Calu3 (cell line): ENCODE measurements at regions not wholly inside any gene's neighbourhood (a gene's known extent, or its start where the extent isn't known, plus 50 kb on each side); places are given as distances from the start of the nearest gene placed in this dataset.

Source experiments
- BruUV-seq: library from RNA; stranded (reverse); fragments of 400-500 nt; replicated peaks from 2 replicates; lab custom pipeline; 2021; lab: Mats Ljungman, UMichigan
- CTCF ChIA-PET: fragments of 300-600 bp; sonication (Branson Sonifier 250); formaldehyde crosslinking; loops from one replicate; lab custom pipeline; 2022; ENCODE audit warnings: antibody characterized with exemption; lab: Charles Lee
- DNase-seq: peaks from one replicate; pipeline ENCODE4 v3.0.0; 2022
- H3K27ac Mint-ChIP-seq: one replicate; pipeline ENCODE4 v1.8.0; 2022; ENCODE audit warnings: mixed read lengths; ENCODE audit not compliant: unreplicated experiment
- H3K27me3 Mint-ChIP-seq: one replicate; pipeline ENCODE4 v1.8.0; 2022; ENCODE audit warnings: mixed read lengths; ENCODE audit not compliant: unreplicated experiment
- H3K36me3 Mint-ChIP-seq: one replicate; pipeline ENCODE4 v1.8.0; 2022; ENCODE audit warnings: mild to moderate bottlenecking, moderate library complexity, mixed read lengths; ENCODE audit not compliant: insufficient read depth, unreplicated experiment
- H3K4me1 Mint-ChIP-seq: one replicate; pipeline ENCODE4 v1.8.0; 2022; ENCODE audit warnings: mild to moderate bottlenecking, low read depth, mixed read lengths; ENCODE audit not compliant: unreplicated experiment
- H3K4me3 Mint-ChIP-seq: one replicate; pipeline ENCODE4 v1.8.0; 2022; ENCODE audit warnings: mild to moderate bottlenecking, low read depth, moderate library complexity, mixed read lengths; ENCODE audit not compliant: unreplicated experiment
- H3K9me3 Mint-ChIP-seq: one replicate; pipeline ENCODE4 v1.8.0; 2022; ENCODE audit warnings: low read depth, mixed read lengths; ENCODE audit not compliant: unreplicated experiment
- intact Hi-C: fragments of 100-400 bp; cut with micrococcal nuclease; formaldehyde crosslinking; loops from one replicate; pipeline ENCODE4 v1.10.0; 2022; ENCODE audit not compliant: unreplicated experiment
- TF ChIP-seq, protein P1 (sequence below): fragments of 200-600 bp; IDR thresholded peaks from one replicate; pipeline ENCODE4 v1.8.0; 2022; ENCODE audit warnings: antibody characterized with exemption; ENCODE audit not compliant: unreplicated experiment

DNA sequence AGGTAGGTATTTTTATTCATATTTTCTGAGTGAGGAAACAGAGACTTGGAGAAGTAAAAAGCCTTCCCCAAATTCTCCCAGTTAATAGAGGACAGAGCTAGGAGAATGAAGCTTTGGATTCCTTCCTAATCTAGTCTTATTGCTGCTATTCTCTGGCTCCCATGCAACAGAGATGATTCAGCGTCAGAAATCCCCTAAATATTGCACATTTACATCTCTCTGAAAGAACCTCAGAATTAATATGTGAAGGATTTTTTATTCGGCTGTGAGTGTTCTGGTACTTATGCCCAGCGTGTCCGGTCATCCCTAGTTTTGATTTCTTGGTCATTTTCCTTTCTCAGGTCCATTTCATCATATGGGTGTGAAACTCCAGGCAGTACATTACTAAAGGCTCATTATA lies 91.2 kb upstream of the SESTD1 start:
- CTCF ChIA-PET, result no interaction called here
- no TSS peak for BruUV-seq
- Mint-ChIP-seq H3K36me3 (no peaks in the 10 kb centered on the region), H3K4me3 (no peak overlapping the region), H3K9me3 (no peaks in the 10 kb centered on the region), H3K27me3 (no peaks in the 10 kb centered on the region), H3K27ac (no peak overlapping the region), H3K4me1 (no peaks in the 10 kb centered on the region)
- intact Hi-C loops, result loop anchor here (5.0 kb wide), 1 partner anchor 396 kb away; no protein-coding TSS in a partner anchor
- DNase-seq, result no peak
- TF ChIP-seq, protein P1, sequence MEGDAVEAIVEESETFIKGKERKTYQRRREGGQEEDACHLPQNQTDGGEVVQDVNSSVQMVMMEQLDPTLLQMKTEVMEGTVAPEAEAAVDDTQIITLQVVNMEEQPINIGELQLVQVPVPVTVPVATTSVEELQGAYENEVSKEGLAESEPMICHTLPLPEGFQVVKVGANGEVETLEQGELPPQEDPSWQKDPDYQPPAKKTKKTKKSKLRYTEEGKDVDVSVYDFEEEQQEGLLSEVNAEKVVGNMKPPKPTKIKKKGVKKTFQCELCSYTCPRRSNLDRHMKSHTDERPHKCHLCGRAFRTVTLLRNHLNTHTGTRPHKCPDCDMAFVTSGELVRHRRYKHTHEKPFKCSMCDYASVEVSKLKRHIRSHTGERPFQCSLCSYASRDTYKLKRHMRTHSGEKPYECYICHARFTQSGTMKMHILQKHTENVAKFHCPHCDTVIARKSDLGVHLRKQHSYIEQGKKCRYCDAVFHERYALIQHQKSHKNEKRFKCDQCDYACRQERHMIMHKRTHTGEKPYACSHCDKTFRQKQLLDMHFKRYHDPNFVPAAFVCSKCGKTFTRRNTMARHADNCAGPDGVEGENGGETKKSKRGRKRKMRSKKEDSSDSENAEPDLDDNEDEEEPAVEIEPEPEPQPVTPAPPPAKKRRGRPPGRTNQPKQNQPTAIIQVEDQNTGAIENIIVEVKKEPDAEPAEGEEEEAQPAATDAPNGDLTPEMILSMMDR, result no peak

DNA sequence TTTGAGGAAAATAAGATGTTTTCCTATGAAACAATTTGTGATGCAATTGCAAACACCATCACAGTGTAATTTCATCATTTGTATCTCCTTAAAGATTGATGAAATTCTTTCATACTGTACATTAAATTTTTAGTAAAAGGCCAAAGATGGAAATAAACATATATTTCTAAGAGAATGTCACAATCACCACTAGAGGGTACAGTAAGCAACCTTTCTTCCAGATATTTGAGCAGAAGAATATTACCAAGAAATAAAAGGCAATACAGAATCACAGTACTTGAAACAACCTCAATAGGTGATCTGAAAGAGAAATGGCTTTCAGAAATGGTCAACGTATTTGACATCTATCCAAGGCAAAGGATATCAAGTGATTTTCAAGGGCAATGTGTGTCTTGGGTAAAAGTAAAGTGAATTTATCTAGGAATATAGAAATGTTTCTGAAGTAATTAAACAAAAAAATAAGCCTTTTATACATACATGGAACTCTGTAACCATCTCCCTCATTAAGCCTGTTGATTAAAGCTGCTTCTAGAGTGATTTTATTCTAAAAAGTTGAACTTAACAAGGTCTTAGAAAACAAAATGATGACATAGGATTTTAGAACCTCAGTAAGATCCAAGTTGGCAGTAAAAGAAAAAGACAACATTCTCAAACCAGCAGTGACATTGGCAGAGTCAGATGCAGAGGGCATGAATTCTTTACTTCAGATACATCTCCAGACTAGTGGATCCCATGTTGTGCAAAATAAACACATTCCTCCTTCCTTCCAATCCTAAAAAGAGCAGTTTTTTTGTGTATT lies 90.3 kb upstream of the SESTD1 start:
- H3K27ac Mint-ChIP-seq, result no peak overlapping the region
- no peaks in the 10 kb centered on the region for H3K36me3 Mint-ChIP-seq
- no peaks in the 10 kb centered on the region for H3K27me3 Mint-ChIP-seq
- no TSS peak for BruUV-seq
- H3K4me1 Mint-ChIP-seq, result no peaks in the 10 kb centered on the region
- no peaks in the 10 kb centered on the region for H3K9me3 Mint-ChIP-seq
- TF ChIP-seq, protein P1, result peak; percentile 42
- CTCF ChIA-PET, result no interaction called here
- H3K4me3 Mint-ChIP-seq, result no peak overlapping the region
- intact Hi-C loops, result loop anchor here (5.0 kb wide), 1 partner anchor 397 kb away; no protein-coding TSS in a partner anchor
- no peak for DNase-seq

DNA sequence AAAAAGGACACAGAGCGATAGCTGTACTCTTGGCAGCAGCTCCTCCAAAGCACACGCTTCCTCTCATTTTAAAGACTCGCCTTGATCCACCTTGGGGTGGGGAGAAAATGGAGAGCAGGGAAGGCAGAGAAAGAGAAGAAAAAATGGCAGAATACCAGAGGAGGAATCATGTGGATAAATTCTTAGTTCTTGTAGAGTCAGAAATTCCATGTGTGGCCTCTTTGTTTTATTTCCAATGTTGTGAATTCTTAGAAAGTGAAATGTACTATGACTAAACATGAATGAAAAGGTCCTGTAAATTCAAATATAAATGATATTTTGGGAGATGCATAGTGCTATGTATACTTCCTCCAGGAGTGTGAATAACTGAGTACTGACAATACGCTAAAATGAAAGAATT lies 89.7 kb upstream of the SESTD1 start:
- intact Hi-C loops, result no loop called here
- Mint-ChIP-seq H3K36me3 (no peaks in the 10 kb centered on the region), H3K9me3 (no peaks in the 10 kb centered on the region), H3K4me1 (no peaks in the 10 kb centered on the region), H3K27ac (no peak overlapping the region), H3K27me3 (no peaks in the 10 kb centered on the region), H3K4me3 (no peak overlapping the region)
- no peak for DNase-seq
- no TSS peak for BruUV-seq
- TF ChIP-seq, protein P1, result no peak
- CTCF ChIA-PET, result interaction anchor here (1.1 to 1.2 kb wide), 2 partner anchors 12 to 57 kb away, joined by 3 to 4 read pairs; no protein-coding TSS in a partner anchor

DNA sequence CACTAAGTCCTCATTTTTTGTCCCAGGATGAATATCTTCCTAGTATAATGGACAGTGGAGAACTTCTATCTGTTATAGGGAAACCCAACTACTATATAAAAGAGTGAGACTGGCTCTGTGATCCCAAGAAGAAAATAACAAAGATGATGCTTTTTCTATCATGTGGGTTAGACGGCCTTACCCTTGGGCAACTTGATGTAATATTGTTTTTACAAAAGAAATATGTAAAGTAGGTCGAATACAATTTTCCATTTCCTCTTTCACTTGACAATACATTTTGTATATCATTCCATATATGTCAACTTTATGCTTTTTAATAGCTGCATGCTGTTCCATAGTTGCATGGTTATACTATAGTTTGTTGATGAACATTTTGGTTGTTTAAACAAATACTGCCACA lies 87.5 kb upstream of the SESTD1 start:
- BruUV-seq, result no TSS peak
- no peaks in the 10 kb centered on the region for H3K36me3 Mint-ChIP-seq

More for the DNA sequence above, 87.5 kb upstream of the SESTD1 start:
- Mint-ChIP-seq H3K9me3 (no peaks in the 10 kb centered on the region), H3K27me3 (no peaks in the 10 kb centered on the region), H3K4me1 (no peaks in the 10 kb centered on the region), H3K27ac (no peak overlapping the region), H3K4me3 (no peak overlapping the region)
- CTCF ChIA-PET, result no interaction called here
- no peak for DNase-seq
- intact Hi-C loops, result no loop called here
- TF ChIP-seq, protein P1, result no peak
